GM23338 (cell line): ENCODE measurements at regions not wholly inside any gene's neighbourhood (a gene's known extent, or its start where the extent isn't known, plus 50 kb on each side); places are given as distances from the start of the nearest gene placed in this dataset.

Experiments
- ATAC-seq: fragments of 200-7000 bp; cut with Tn5 transposase; 3 replicates; pipeline ENCODE4 v1.9.1; 2020
- DNase-seq: peaks from one replicate; pipeline ENCODE4 v3.0.0-alpha.2; 2015; ENCODE audit warnings: low spot score
- H2AFZ ChIP-seq: fragments of 200-600 bp; sonication (generic); 2 replicates; pipeline ENCODE4 v1.8.0; 2016; ENCODE audit warnings: antibody characterized with exemption, mild to moderate bottlenecking, moderate library complexity
- H3F3A ChIP-seq: fragments of 200-600 bp; sonication (generic); replicated peaks from 2 replicates; pipeline ENCODE4 v1.8.0; 2017; ENCODE audit warnings: antibody characterized with exemption, mixed run types, low read depth
- H3K27ac ChIP-seq: fragments of 200-600 bp; sonication (generic); 2 replicates; pipeline ENCODE4 v1.6.1; 2016; ENCODE audit warnings: low read depth
- H3K27me3 ChIP-seq: fragments of 200-600 bp; sonication (generic); 2 replicates; pipeline ENCODE4 v1.8.0; 2016; ENCODE audit warnings: mild to moderate bottlenecking, mixed run types, moderate library complexity; ENCODE audit not compliant: insufficient read depth
- H3K36me3 ChIP-seq: fragments of 200-600 bp; sonication (generic); 2 replicates; pipeline ENCODE4 v1.8.0; 2016; ENCODE audit warnings: mild to moderate bottlenecking; ENCODE audit not compliant: insufficient read depth
- H3K4me1 ChIP-seq: fragments of 200-600 bp; sonication (generic); 2 replicates; pipeline ENCODE4 v1.8.0; 2016; ENCODE audit warnings: mild to moderate bottlenecking, moderate library complexity; ENCODE audit not compliant: insufficient read depth
- H3K4me2 ChIP-seq: fragments of 200-600 bp; sonication (generic); 2 replicates; pipeline ENCODE4 v1.7.1; 2017; ENCODE audit warnings: mixed run types
- H3K4me3 ChIP-seq: fragments of 200-600 bp; sonication (generic); 2 replicates; pipeline ENCODE4 v1.6.1; 2016; ENCODE audit warnings: mixed run types
- H3K79me2 ChIP-seq: fragments of 200-600 bp; sonication (generic); replicated peaks from 2 replicates; pipeline ENCODE4 v1.8.0; 2017; ENCODE audit warnings: mild to moderate bottlenecking; ENCODE audit not compliant: insufficient read depth
- H3K9me2 ChIP-seq: fragments of 200-600 bp; sonication (generic); 2 replicates; pipeline ENCODE4 v1.8.0; 2017; ENCODE audit not compliant: insufficient read depth
- H4K20me1 ChIP-seq: fragments of 200-600 bp; sonication (generic); replicated peaks from 2 replicates; pipeline ENCODE4 v1.8.0; 2017; ENCODE audit warnings: mild to moderate bottlenecking; ENCODE audit not compliant: insufficient read depth
- H3K27ac Mint-ChIP-seq: 2 replicates; pipeline ENCODE4 v1.8.0; 2020; ENCODE audit warnings: inconsistent platforms, mild to moderate bottlenecking, moderate library complexity, mixed read lengths
- H3K27me3 Mint-ChIP-seq: 3 replicates; pipeline ENCODE4 v1.8.0; 2022; ENCODE audit warnings: low read depth, mild to moderate bottlenecking, moderate library complexity, mixed read lengths, inconsistent platforms; ENCODE audit not compliant: insufficient read depth, poor library complexity
- H3K36me3 Mint-ChIP-seq: 3 replicates; pipeline ENCODE4 v1.8.0; 2021; ENCODE audit warnings: low read depth, mild to moderate bottlenecking, inconsistent platforms, moderate library complexity, mixed read lengths
- H3K4me1 Mint-ChIP-seq: 3 replicates; pipeline ENCODE4 v1.8.0; 2020; ENCODE audit warnings: mild to moderate bottlenecking, inconsistent platforms, mixed read lengths
- H3K4me3 Mint-ChIP-seq: 3 replicates; pipeline ENCODE4 v1.8.0; 2021; ENCODE audit warnings: moderate library complexity, mild to moderate bottlenecking, inconsistent platforms, mixed read lengths
- H3K9me3 Mint-ChIP-seq: 3 replicates; pipeline ENCODE4 v1.8.0; 2020; ENCODE audit warnings: moderate library complexity, mild to moderate bottlenecking, inconsistent platforms, mixed read lengths
- CREB1 ChIP-seq: fragments of 250-450 bp; sonication (Bioruptor Pico); IDR thresholded peaks from 2 replicates; pipeline ENCODE4 v1.5.0; 2020; ENCODE audit warnings: low read depth, mild to moderate bottlenecking, moderate library complexity
- EZH2 ChIP-seq: fragments of 200-600 bp; sonication (generic); IDR thresholded peaks from one replicate; pipeline ENCODE4 v1.8.0; 2017; ENCODE audit warnings: antibody characterized with exemption, mild to moderate bottlenecking, low read depth; ENCODE audit not compliant: unreplicated experiment
- EZH2phosphoT487 ChIP-seq: fragments of 200-600 bp; sonication (generic); IDR thresholded peaks from one replicate; pipeline ENCODE4 v1.8.1; 2018; ENCODE audit warnings: antibody characterized with exemption; ENCODE audit not compliant: unreplicated experiment
- JUNB ChIP-seq: IDR thresholded peaks from one replicate; pipeline ENCODE4 v1.6.1; 2016; ENCODE audit warnings: antibody characterized with exemption; ENCODE audit not compliant: unreplicated experiment
- NANOG ChIP-seq: IDR thresholded peaks from 2 replicates; pipeline ENCODE4 v1.6.1; 2016; ENCODE audit warnings: antibody characterized with exemption, borderline replicate concordance
- POLR2AphosphoS5 ChIP-seq: IDR thresholded peaks from 2 replicates; pipeline ENCODE4 v1.6.1; 2016; ENCODE audit warnings: antibody characterized with exemption, low read depth
- STAT1 ChIP-seq: IDR thresholded peaks from one replicate; pipeline ENCODE4 v1.6.1; 2016; ENCODE audit warnings: antibody characterized with exemption; ENCODE audit not compliant: unreplicated experiment
- ZNF331 ChIP-seq: fragments of 250-450 bp; sonication (Bioruptor Pico); IDR thresholded peaks from 2 replicates; pipeline ENCODE4 v1.5.0; 2020; ENCODE audit warnings: low read depth, mild to moderate bottlenecking, moderate library complexity
- TF ChIP-seq, protein P1 (sequence below), 2 experiments: fragments of 200-600 bp in 1 of 2; sonication (generic) in 1 of 2; conservative IDR thresholded peaks; 2 replicates each; pipeline versions ENCODE4 v1.5.1 to v1.6.1; 2016 to 2017; ENCODE audit warnings: antibody characterized with exemption in 2 of 2, low read depth in 2 of 2, mild to moderate bottlenecking in 2 of 2, moderate library complexity in 1 of 2
- TF ChIP-seq, protein P2 (sequence below): IDR thresholded peaks from one replicate; pipeline ENCODE4 v1.6.1; 2018; ENCODE audit warnings: antibody characterized with exemption; ENCODE audit not compliant: unreplicated experiment
- TF ChIP-seq, protein P3 (sequence below): IDR thresholded peaks from 2 replicates; pipeline ENCODE4 v1.6.1; 2016; ENCODE audit warnings: antibody characterized with exemption

DNA sequence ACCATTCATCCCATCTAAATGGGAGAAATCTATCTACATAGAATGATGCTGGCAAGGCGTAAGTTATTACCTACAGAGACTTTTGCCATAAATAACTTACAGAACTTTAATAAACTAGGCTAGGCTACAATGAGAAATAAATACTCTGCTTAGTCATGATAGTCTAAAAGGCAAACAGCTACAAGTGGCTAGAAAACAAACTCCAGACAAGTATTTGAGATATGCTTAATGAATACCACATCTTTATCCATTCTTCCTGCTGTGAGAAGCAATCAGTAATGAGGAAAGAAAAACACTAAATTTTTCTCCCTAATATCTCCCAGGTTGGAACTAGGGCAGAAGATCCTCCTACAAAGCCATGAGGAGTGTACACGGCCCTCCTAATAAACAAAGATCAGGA, 187.0 kb upstream of the OLFM3 start:
- Mint-ChIP-seq H3K9me3 (no peaks in the 10 kb centered on the region), H3K4me1 (peaks cover 6% of the 10 kb centered on the region; the same call in 1 of the 3 replicates), H3K36me3 (no peaks in the 10 kb centered on the region), H3K27ac (no peak overlapping the region), H3K27me3 (peaks cover 3% of the 10 kb centered on the region), H3K4me3 (no peak overlapping the region)
- ATAC-seq (no peak), DNase-seq (no peak)
- H3F3A ChIP-seq: no peaks in the 10 kb centered on the region
- no peaks in the 10 kb centered on the region for H3K4me1 ChIP-seq
- no peaks in the 10 kb centered on the region for H3K36me3 ChIP-seq
- H3K4me3 ChIP-seq: no peak overlapping the region
- H3K27ac ChIP-seq: no peak overlapping the region
- no peaks in the 10 kb centered on the region for H3K27me3 ChIP-seq
- no peaks in the 10 kb centered on the region for H4K20me1 ChIP-seq
- H3K79me2 ChIP-seq: no peaks in the 10 kb centered on the region
- no peak overlapping the region for H2AFZ ChIP-seq
- H3K4me2 ChIP-seq: no peak overlapping the region
- TF ChIP-seq, protein P1, sequence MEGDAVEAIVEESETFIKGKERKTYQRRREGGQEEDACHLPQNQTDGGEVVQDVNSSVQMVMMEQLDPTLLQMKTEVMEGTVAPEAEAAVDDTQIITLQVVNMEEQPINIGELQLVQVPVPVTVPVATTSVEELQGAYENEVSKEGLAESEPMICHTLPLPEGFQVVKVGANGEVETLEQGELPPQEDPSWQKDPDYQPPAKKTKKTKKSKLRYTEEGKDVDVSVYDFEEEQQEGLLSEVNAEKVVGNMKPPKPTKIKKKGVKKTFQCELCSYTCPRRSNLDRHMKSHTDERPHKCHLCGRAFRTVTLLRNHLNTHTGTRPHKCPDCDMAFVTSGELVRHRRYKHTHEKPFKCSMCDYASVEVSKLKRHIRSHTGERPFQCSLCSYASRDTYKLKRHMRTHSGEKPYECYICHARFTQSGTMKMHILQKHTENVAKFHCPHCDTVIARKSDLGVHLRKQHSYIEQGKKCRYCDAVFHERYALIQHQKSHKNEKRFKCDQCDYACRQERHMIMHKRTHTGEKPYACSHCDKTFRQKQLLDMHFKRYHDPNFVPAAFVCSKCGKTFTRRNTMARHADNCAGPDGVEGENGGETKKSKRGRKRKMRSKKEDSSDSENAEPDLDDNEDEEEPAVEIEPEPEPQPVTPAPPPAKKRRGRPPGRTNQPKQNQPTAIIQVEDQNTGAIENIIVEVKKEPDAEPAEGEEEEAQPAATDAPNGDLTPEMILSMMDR (conservative IDR thresholded peaks at IDR 0.05; ENCODE audit: low read depth in 2 of 2): no peak
- TF ChIP-seq CREB1 (CRISPR knock-in tag) (no peak), NANOG (no peak), STAT1 (no peak), EZH2phosphoT487 (no peak), JUNB (no peak), POLR2AphosphoS5 (no peak), ZNF331 (CRISPR knock-in tag) (no peak), EZH2 (no peak)
- TF ChIP-seq, protein P2, sequence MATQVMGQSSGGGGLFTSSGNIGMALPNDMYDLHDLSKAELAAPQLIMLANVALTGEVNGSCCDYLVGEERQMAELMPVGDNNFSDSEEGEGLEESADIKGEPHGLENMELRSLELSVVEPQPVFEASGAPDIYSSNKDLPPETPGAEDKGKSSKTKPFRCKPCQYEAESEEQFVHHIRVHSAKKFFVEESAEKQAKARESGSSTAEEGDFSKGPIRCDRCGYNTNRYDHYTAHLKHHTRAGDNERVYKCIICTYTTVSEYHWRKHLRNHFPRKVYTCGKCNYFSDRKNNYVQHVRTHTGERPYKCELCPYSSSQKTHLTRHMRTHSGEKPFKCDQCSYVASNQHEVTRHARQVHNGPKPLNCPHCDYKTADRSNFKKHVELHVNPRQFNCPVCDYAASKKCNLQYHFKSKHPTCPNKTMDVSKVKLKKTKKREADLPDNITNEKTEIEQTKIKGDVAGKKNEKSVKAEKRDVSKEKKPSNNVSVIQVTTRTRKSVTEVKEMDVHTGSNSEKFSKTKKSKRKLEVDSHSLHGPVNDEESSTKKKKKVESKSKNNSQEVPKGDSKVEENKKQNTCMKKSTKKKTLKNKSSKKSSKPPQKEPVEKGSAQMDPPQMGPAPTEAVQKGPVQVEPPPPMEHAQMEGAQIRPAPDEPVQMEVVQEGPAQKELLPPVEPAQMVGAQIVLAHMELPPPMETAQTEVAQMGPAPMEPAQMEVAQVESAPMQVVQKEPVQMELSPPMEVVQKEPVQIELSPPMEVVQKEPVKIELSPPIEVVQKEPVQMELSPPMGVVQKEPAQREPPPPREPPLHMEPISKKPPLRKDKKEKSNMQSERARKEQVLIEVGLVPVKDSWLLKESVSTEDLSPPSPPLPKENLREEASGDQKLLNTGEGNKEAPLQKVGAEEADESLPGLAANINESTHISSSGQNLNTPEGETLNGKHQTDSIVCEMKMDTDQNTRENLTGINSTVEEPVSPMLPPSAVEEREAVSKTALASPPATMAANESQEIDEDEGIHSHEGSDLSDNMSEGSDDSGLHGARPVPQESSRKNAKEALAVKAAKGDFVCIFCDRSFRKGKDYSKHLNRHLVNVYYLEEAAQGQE: no peak
- TF ChIP-seq, protein P3, sequence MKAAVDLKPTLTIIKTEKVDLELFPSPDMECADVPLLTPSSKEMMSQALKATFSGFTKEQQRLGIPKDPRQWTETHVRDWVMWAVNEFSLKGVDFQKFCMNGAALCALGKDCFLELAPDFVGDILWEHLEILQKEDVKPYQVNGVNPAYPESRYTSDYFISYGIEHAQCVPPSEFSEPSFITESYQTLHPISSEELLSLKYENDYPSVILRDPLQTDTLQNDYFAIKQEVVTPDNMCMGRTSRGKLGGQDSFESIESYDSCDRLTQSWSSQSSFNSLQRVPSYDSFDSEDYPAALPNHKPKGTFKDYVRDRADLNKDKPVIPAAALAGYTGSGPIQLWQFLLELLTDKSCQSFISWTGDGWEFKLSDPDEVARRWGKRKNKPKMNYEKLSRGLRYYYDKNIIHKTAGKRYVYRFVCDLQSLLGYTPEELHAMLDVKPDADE: no peak
- 0 out of 2 replicates have a peak, but pooled peaks cover 6% of the 10 kb centered on the region for H3K9me2 ChIP-seq
